ENCODE measurements at regions not wholly inside any gene's neighbourhood (a gene's known extent, or its start where the extent isn't known, plus 50 kb on each side); places are given as distances from the start of the nearest gene placed in this dataset.
"Not testable (repeated sequence)": the region's sequence is repeated elsewhere in the genome, so short reads cannot be mapped to it uniquely, and the experiment has no call there.

DNA sequence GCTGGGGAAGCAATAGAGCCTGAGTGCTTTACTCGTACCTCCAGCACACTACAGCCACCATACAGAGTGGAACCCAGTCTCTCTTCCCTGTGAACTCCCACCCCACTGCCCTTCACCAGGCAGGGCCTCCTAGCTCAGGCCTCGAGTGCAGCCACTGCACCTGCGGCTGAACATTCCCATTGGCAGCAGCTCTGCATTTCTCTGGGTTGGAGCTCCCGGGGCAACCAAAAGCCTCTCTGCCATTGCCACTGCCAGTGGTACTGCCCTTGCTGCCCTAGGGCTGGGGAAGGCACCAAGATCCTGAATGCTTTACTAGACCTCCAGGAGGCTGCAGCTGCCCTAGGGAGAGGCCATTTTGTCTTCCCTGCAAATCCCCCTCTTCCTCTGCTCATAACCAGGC, 266.8 kb downstream of the TDRD3 start:
- DNase-seq (ENCODE audit: extremely low spot score): no peak
- no peak for TF ChIP-seq CTBP1 (IDR thresholded peaks at IDR 0.05; ENCODE audit: borderline replicate concordance)
- no peak for TF ChIP-seq SUZ12 (IDR thresholded peaks at IDR 0.05)
- TF ChIP-seq SP1 (IDR thresholded peaks at IDR 0.05): no peak
- no peak for TF ChIP-seq NFRKB (IDR thresholded peaks at IDR 0.05)
- no peak for TF ChIP-seq ELF4 (IDR thresholded peaks at IDR 0.05)
- no peak for TF ChIP-seq FOXA1 (IDR thresholded peaks at IDR 0.05)
- TF ChIP-seq TARDBP (IDR thresholded peaks at IDR 0.05): no peak
- no peak for TF ChIP-seq FOXK2 (IDR thresholded peaks at IDR 0.05)
- ChIA-PET CTCF (interaction anchor here (0.6 kb wide), 1 partner anchor 121 kb away, joined by 3 read pairs; no protein-coding TSS in a partner anchor), POLR2A (no interaction called here)

DNA sequence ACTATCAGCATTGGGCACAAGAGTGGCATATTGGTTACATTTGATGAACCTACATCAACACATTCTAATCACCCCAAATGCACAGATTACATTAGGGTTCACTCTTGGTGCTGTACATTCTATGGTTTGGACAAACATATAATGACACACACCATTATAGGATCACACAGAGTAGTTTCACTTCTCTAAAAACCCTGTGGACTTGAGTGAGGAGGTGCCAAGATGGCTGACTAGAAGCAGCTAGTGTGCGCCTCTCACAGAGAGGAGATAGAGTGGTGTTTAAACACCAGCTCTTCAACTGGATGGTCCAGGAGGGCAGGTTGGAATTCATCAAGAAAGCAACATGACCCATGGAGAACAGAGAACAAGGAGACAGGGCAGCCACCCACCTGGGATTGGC, 265.6 kb downstream of the TDRD3 start:
- TF ChIP-seq SUZ12 (IDR thresholded peaks at IDR 0.05) (no peak), ARNT (IDR thresholded peaks at IDR 0.05) (no peak), FOXA1 (IDR thresholded peaks at IDR 0.05) (no peak), FOXK2 (IDR thresholded peaks at IDR 0.05) (no peak), LEF1 (IDR thresholded peaks at IDR 0.05; ENCODE audit: borderline replicate concordance) (no peak), BHLHE40 (IDR thresholded peaks at IDR 0.05; ENCODE audit: borderline replicate concordance) (no peak), NFRKB (IDR thresholded peaks at IDR 0.05) (no peak), L3MBTL2 (conservative IDR thresholded peaks at IDR 0.05) (no peak), TARDBP (IDR thresholded peaks at IDR 0.05) (no peak), HDGF (IDR thresholded peaks at IDR 0.05; ENCODE audit: borderline replicate concordance) (no peak), ELF4 (IDR thresholded peaks at IDR 0.05) (no peak), ZNF384 (IDR thresholded peaks at IDR 0.05) (no peak)
- TF ChIP-seq, protein P1, sequence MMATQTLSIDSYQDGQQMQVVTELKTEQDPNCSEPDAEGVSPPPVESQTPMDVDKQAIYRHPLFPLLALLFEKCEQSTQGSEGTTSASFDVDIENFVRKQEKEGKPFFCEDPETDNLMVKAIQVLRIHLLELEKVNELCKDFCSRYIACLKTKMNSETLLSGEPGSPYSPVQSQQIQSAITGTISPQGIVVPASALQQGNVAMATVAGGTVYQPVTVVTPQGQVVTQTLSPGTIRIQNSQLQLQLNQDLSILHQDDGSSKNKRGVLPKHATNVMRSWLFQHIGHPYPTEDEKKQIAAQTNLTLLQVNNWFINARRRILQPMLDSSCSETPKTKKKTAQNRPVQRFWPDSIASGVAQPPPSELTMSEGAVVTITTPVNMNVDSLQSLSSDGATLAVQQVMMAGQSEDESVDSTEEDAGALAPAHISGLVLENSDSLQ (IDR thresholded peaks at IDR 0.05): no peak
- DNase-seq (ENCODE audit: extremely low spot score): no peak
- CTCF ChIA-PET: no interaction called here
- POLR2A ChIA-PET: no interaction called here

DNA sequence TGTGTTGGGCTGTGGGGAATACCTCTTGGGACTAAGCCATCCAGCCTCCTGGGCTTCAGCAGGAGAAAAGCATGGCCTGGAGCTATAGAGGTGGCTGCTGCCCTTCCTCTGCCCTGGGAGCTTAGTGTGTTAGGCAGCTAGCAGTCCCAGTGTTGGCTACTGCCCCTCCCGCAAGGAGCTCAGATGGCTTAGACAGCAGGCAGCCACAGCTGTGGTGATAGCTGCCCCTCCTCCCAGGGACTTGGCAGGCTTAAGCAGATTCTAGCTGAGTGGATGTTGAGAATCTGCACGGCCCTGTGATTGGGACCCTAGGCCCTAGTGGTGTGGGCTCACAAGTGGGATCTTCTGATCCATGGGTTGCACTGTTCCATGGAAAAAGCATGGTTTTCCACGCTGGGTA, 264.5 kb downstream of the TDRD3 start:
- POLR2A ChIA-PET: no interaction called here
- CTCF ChIA-PET: interaction anchor here (0.6 kb wide), 1 partner anchor 12 kb away, joined by 4 read pairs; no protein-coding TSS in a partner anchor
- TF ChIP-seq, protein P1 (IDR thresholded peaks at IDR 0.05): no peak
- TF ChIP-seq SP1 (IDR thresholded peaks at IDR 0.05) (no peak), HDGF (IDR thresholded peaks at IDR 0.05; ENCODE audit: borderline replicate concordance) (no peak), ZNF384 (IDR thresholded peaks at IDR 0.05) (no peak), CTBP1 (IDR thresholded peaks at IDR 0.05; ENCODE audit: borderline replicate concordance) (no peak), NFRKB (IDR thresholded peaks at IDR 0.05) (no peak), BHLHE40 (IDR thresholded peaks at IDR 0.05; ENCODE audit: borderline replicate concordance) (no peak), ARNT (IDR thresholded peaks at IDR 0.05) (no peak), FOXA1 (IDR thresholded peaks at IDR 0.05) (no peak), SUZ12 (IDR thresholded peaks at IDR 0.05) (no peak), ELF4 (IDR thresholded peaks at IDR 0.05) (no peak), LEF1 (IDR thresholded peaks at IDR 0.05; ENCODE audit: borderline replicate concordance) (no peak), TARDBP (IDR thresholded peaks at IDR 0.05) (no peak), L3MBTL2 (conservative IDR thresholded peaks at IDR 0.05) (no peak), FOXM1 (IDR thresholded peaks at IDR 0.05; ENCODE audit: borderline replicate concordance) (no peak), FOXK2 (IDR thresholded peaks at IDR 0.05) (no peak)
- no peak for DNase-seq (ENCODE audit: extremely low spot score)

DNA sequence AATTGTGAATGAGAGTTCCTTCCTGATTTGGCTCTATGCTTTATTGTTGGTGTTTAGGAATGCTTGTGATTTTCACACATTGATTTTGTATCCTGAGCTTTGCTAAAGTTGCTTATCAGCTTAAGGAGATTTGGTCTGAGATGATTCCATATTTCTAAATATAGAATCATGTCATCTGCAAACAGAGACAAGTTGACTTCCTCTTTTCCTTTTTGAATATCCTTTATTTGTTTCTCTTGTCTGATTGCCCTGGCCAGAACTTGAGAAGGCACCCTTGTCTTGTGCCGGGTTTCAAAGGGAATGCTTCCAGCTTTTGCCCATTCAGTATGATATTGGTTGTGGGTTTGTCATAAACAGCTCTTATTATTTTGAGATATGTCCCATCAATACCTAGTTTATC, 260.6 kb downstream of the TDRD3 start:
- CTCF ChIA-PET; POLR2A ChIA-PET; DNase-seq (ENCODE audit: extremely low spot score): not testable (repeated sequence)

DNA sequence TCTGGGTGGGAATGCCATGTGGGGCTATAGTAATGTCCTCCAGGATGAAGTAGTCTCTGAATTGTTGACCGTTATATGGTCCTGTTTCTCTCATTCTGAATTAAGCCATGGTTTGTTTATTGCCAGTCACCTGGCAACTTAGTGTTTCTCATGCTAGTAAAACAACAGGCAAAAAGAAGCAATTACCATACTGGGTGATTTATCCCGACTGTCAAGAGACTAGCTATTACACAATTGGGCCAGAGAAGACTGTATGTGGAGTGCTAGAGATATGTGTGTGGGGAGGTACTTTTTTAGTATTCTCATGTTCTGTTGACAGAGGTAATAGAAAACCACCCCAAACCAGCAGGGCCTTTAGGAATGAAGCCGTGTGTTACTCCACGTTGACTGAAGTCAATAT, 258.2 kb downstream of the TDRD3 start:
- no peak for DNase-seq (ENCODE audit: extremely low spot score)
- CTCF ChIA-PET: no interaction called here
- TF ChIP-seq, protein P1 (IDR thresholded peaks at IDR 0.05): peak; percentile 76
- no peak for TF ChIP-seq LEF1 (IDR thresholded peaks at IDR 0.05; ENCODE audit: borderline replicate concordance)
- POLR2A ChIA-PET: no interaction called here

DNA sequence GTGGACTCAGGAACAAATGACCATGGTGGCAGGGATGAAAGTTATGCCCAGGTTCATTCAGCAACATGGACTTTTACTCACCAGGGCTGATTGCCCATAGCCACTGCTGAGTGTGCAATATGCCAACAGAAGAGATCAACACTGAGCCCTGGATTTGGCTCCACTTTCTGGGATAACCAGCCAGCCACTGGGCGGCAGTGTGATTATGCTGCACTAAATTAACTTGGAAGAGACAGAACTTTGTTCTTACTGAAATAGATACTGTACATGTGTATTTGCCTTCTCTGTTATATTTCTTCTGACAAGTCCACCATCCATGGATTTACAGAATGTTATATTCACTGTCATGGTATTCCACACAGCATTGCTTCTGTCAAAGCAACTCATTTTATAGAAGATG, 257.4 kb downstream of the TDRD3 start:
- DNase-seq (ENCODE audit: extremely low spot score): peak; percentile 23
- ChIA-PET CTCF (no interaction called here), POLR2A (no interaction called here)
- TF ChIP-seq SP1 (IDR thresholded peaks at IDR 0.05) (no peak), BHLHE40 (IDR thresholded peaks at IDR 0.05; ENCODE audit: borderline replicate concordance) (no peak), HDGF (IDR thresholded peaks at IDR 0.05; ENCODE audit: borderline replicate concordance) (no peak), SUZ12 (IDR thresholded peaks at IDR 0.05) (no peak), NFRKB (IDR thresholded peaks at IDR 0.05) (no peak)
- TF ChIP-seq, protein P1 (IDR thresholded peaks at IDR 0.05): no peak

DNA sequence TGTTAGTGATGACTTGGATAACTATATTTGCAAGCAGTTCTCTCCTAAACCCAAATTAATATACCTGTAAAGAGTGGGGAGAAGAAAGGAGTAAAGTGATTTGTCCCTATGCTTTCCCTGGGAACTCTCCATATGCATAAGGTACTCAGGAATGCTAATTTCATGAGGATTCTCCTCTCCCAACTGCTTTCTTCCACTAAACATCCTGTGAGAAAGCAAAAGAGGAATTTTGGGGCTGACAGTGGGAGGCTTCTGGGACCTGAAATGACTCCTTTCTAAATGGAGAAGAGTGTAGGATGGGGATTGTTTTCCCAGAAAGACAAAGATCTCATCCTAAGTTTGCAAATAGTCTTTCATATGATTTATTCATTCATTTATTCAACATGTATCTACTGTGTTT, 250.5 kb downstream of the TDRD3 start:
- POLR2A ChIA-PET: no interaction called here
- TF ChIP-seq FOXK2 (IDR thresholded peaks at IDR 0.05) (no peak), ELF4 (IDR thresholded peaks at IDR 0.05) (no peak), FOXA1 (IDR thresholded peaks at IDR 0.05) (no peak), L3MBTL2 (conservative IDR thresholded peaks at IDR 0.05) (no peak)
- TF ChIP-seq, protein P1 (IDR thresholded peaks at IDR 0.05): no peak
- CTCF ChIA-PET: no interaction called here
- no peak for DNase-seq (ENCODE audit: extremely low spot score)
